ENCODE measurements at regions not wholly inside any gene's neighbourhood (a gene's known extent, or its start where the extent isn't known, plus 50 kb on each side); places are given as distances from the start of the nearest gene placed in this dataset.

DNA sequence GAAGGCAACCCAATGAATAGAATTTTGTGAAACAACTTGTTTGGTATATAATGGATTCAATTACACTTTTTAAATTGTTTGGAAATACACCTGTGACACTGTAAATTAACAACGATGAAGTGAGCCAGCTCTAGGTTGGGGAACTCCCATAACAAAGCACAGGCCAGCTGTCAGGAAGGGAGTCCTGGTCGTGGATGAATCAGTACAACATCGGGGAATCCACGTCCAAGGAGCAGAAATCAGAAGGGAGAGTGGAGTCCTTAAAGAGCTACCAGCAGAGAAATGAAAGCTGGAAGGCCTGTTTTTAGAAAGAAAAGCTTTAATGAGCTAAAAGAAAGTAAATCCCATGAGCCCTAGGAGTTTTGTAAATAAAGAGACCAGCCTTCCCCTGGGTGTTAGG lies 223.1 kb upstream of the SLC35B3 start:
- Histone ChIP-seq H3K4me1 (ENCODE audit: control insufficient read depth, insufficient read depth, low read length) (no peaks in the 10 kb centered on the region), H3K27me3 (ENCODE audit: control insufficient read depth, insufficient read depth, low read length) (peaks cover 5% of the 10 kb centered on the region; the same call in 1 of the 2 replicates), H3K4me3 (ENCODE audit: low read depth in 2 of 2, low read length in 2 of 2) (no peak overlapping the region), H3K27ac (ENCODE audit: low read length) (no peak overlapping the region), H3K9me3 (ENCODE audit: control insufficient read depth, insufficient read depth, low read depth, low read length) (no peaks in the 10 kb centered on the region), H3K36me3 (ENCODE audit: control insufficient read depth, insufficient read depth, low read length) (no peaks in the 10 kb centered on the region)
- BruUV-seq (replicated peaks), result no TSS peak
- POLR2A ChIA-PET, result no interaction called here
- intact Hi-C loops (cut with micrococcal nuclease; ENCODE audit: unreplicated experiment) (no loop called here), in situ Hi-C loops (cut with HindIII; ENCODE audit: low pct_unique_long_range_greater_than_20kb, low sequenced_read_pairs) (no loop called here)
- CTCF ChIA-PET, result no interaction called here
- ATAC-seq, result no peak
- no peak for TF ChIP-seq SIN3A (IDR thresholded peaks at IDR 0.05; ENCODE audit: borderline replicate concordance, insufficient read depth, low read depth, low read length)
- TF ChIP-seq, protein P1, sequence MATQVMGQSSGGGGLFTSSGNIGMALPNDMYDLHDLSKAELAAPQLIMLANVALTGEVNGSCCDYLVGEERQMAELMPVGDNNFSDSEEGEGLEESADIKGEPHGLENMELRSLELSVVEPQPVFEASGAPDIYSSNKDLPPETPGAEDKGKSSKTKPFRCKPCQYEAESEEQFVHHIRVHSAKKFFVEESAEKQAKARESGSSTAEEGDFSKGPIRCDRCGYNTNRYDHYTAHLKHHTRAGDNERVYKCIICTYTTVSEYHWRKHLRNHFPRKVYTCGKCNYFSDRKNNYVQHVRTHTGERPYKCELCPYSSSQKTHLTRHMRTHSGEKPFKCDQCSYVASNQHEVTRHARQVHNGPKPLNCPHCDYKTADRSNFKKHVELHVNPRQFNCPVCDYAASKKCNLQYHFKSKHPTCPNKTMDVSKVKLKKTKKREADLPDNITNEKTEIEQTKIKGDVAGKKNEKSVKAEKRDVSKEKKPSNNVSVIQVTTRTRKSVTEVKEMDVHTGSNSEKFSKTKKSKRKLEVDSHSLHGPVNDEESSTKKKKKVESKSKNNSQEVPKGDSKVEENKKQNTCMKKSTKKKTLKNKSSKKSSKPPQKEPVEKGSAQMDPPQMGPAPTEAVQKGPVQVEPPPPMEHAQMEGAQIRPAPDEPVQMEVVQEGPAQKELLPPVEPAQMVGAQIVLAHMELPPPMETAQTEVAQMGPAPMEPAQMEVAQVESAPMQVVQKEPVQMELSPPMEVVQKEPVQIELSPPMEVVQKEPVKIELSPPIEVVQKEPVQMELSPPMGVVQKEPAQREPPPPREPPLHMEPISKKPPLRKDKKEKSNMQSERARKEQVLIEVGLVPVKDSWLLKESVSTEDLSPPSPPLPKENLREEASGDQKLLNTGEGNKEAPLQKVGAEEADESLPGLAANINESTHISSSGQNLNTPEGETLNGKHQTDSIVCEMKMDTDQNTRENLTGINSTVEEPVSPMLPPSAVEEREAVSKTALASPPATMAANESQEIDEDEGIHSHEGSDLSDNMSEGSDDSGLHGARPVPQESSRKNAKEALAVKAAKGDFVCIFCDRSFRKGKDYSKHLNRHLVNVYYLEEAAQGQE (IDR thresholded peaks at IDR 0.05; ENCODE audit: insufficient read depth in 1 of 2, low read depth in 2 of 2, low read length in 1 of 2), result no peak
- TF ChIP-seq POLR2AphosphoS5 (IDR thresholded peaks at IDR 0.05; ENCODE audit: low read depth, low read length), result no peak
- no peak for TF ChIP-seq TCF7L2 (IDR thresholded peaks at IDR 0.05; ENCODE audit: low read depth, low read length)
- TF ChIP-seq, protein P2, sequence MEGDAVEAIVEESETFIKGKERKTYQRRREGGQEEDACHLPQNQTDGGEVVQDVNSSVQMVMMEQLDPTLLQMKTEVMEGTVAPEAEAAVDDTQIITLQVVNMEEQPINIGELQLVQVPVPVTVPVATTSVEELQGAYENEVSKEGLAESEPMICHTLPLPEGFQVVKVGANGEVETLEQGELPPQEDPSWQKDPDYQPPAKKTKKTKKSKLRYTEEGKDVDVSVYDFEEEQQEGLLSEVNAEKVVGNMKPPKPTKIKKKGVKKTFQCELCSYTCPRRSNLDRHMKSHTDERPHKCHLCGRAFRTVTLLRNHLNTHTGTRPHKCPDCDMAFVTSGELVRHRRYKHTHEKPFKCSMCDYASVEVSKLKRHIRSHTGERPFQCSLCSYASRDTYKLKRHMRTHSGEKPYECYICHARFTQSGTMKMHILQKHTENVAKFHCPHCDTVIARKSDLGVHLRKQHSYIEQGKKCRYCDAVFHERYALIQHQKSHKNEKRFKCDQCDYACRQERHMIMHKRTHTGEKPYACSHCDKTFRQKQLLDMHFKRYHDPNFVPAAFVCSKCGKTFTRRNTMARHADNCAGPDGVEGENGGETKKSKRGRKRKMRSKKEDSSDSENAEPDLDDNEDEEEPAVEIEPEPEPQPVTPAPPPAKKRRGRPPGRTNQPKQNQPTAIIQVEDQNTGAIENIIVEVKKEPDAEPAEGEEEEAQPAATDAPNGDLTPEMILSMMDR (IDR thresholded peaks at IDR 0.05), result no peak
- no peak for DNase-seq (ENCODE audit: low read depth, low spot score)

DNA sequence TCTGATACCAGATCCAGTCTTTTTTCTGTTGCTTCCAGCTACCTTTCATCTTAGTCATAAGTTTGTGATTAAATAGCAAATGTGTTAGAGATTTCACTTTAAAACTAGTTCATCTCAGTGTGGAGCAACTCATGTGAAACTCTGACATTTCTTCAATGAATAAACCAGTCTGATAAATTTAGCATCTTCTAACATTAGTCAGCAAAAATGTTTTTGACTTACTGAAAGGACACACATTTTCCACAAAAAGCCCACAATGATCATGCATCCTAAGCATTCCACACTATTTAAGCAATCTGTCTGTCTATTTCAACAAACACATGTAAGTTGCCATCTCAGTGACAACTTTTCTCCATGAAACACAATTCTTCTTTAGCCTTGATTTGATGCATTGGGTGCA lies 222.2 kb upstream of the SLC35B3 start:
- Histone ChIP-seq H3K36me3 (ENCODE audit: control insufficient read depth, insufficient read depth, low read length) (no peaks in the 10 kb centered on the region), H3K9me3 (ENCODE audit: control insufficient read depth, insufficient read depth, low read depth, low read length) (no peaks in the 10 kb centered on the region), H3K4me3 (ENCODE audit: low read depth in 2 of 2, low read length in 2 of 2) (no peak overlapping the region), H3K27ac (ENCODE audit: low read length) (no peak overlapping the region), H3K4me1 (ENCODE audit: control insufficient read depth, insufficient read depth, low read length) (no peaks in the 10 kb centered on the region), H3K27me3 (ENCODE audit: control insufficient read depth, insufficient read depth, low read length) (peaks cover 5% of the 10 kb centered on the region; the same call in 1 of the 2 replicates)
- ChIA-PET POLR2A (interaction anchor here (0.7 kb wide), 1 partner anchor 63 kb away, joined by 5 read pairs; no protein-coding TSS in a partner anchor), CTCF (no interaction called here)
- ATAC-seq (no peak), DNase-seq (ENCODE audit: low read depth, low spot score) (no peak)
- in situ Hi-C loops (cut with HindIII; ENCODE audit: low pct_unique_long_range_greater_than_20kb, low sequenced_read_pairs) (no loop called here), intact Hi-C loops (cut with micrococcal nuclease; ENCODE audit: unreplicated experiment) (no loop called here)
- BruUV-seq (replicated peaks), result no TSS peak
- TF ChIP-seq SIN3A (IDR thresholded peaks at IDR 0.05; ENCODE audit: borderline replicate concordance, insufficient read depth, low read depth, low read length) (no peak), TCF7L2 (IDR thresholded peaks at IDR 0.05; ENCODE audit: low read depth, low read length) (no peak), POLR2AphosphoS5 (IDR thresholded peaks at IDR 0.05; ENCODE audit: low read depth, low read length) (no peak)
- TF ChIP-seq, protein P2 (IDR thresholded peaks at IDR 0.05), result no peak
- TF ChIP-seq, protein P1 (IDR thresholded peaks at IDR 0.05; ENCODE audit: insufficient read depth in 1 of 2, low read depth in 2 of 2, low read length in 1 of 2), result no peak

All from Panc1 (cell line).